ENCODE measurements at regions not wholly inside any gene's neighbourhood (a gene's known extent, or its start where the extent isn't known, plus 50 kb on each side); places are given as distances from the start of the nearest gene placed in this dataset.

GRCh38 chr3:194933465-194933864, 247.8 kb downstream of the FAM43A start:
- Mint-ChIP-seq H3K4me1 (peaks cover 8 to 13% of the 10 kb centered on the region in 2 experiments), H3K9me3 (peaks cover 16 to 25% of the 10 kb centered on the region in 2 experiments; a peak in 4 of 5 replicates), H3K27ac (no peak overlapping the region; a peak in 1 of 7 replicates), H3K27me3 (ENCODE audit: low read depth) (peaks cover 9% of the 10 kb centered on the region), H3K4me3 (no peak overlapping the region), H3K36me3 (ENCODE audit: insufficient read depth in 1 of 3, low read depth in 3 of 3) (peaks cover 0 to 17% (median 3%) of the 10 kb centered on the region in 3 experiments; a peak in 5 of 7 replicates)
- no peak overlapping the region for H2BK20ac ChIP-seq (ENCODE audit: low read depth, low read length, poor library complexity, severe bottlenecking)
- no peaks in the 10 kb centered on the region for H3K23me2 ChIP-seq (ENCODE audit: insufficient read length, low read depth, low read length, poor library complexity, severe bottlenecking)
- H3K9me3 ChIP-seq (ENCODE audit: control insufficient read depth, low read depth, low read length): no peaks in the 10 kb centered on the region
- no peaks in the 10 kb centered on the region for H3K79me2 ChIP-seq (ENCODE audit: insufficient read depth, low read length)
- no peak overlapping the region for H2AFZ ChIP-seq (ENCODE audit: low read length)
- H4K5ac ChIP-seq (ENCODE audit: insufficient read length, low read depth, low read length): no peak overlapping the region
- no peaks in the 10 kb centered on the region for H4K20me1 ChIP-seq (ENCODE audit: control insufficient read depth, insufficient read depth, insufficient read length)
- WGBS (ENCODE audit: extremely low coverage, insufficient read length, low lambda C conversion rate): no CpG with 5 or more reads among the region's 5 CpGs
- no peak overlapping the region for H3K18ac ChIP-seq (ENCODE audit: insufficient read length, low read depth, low read length)
- no peak overlapping the region for H3K9ac ChIP-seq (ENCODE audit: extremely low read depth, insufficient read length, low read length)
- no peak overlapping the region for H3K4me2 ChIP-seq (ENCODE audit: insufficient read depth, insufficient read length, low read length)
- H3K27ac ChIP-seq (ENCODE audit: insufficient read length, low read depth, low read length): no peak overlapping the region
- no peak overlapping the region for H2BK12ac ChIP-seq (ENCODE audit: insufficient read length, low read depth, low read length)
- no peaks in the 10 kb centered on the region for H3K4me1 ChIP-seq (ENCODE audit: insufficient read depth, low read length)
- no peaks in the 10 kb centered on the region for H3K27me3 ChIP-seq (ENCODE audit: insufficient read depth, low read length)
- no peak overlapping the region for H3T11ph ChIP-seq (ENCODE audit: low read length)
- H2AK5ac ChIP-seq (ENCODE audit: insufficient read length, low read length): no peak overlapping the region
- no peak overlapping the region for H2BK5ac ChIP-seq (ENCODE audit: insufficient read length, low read length)
- no peak overlapping the region for H3K14ac ChIP-seq (ENCODE audit: insufficient read depth, low read length)
- no peak overlapping the region for H4K8ac ChIP-seq (replicated peaks; ENCODE audit: insufficient read length, low read depth, low read length)
- TF ChIP-seq CTCF (conservative IDR thresholded peaks at IDR 0.05): no peak
- no peak overlapping the region for H3K4ac ChIP-seq (ENCODE audit: low read depth, low read length)
- DNase-seq: no peak
- H3K23ac ChIP-seq (ENCODE audit: insufficient read length, low read depth, low read length): no peak overlapping the region
- no peak overlapping the region for H3K56ac ChIP-seq (ENCODE audit: insufficient read length, low read depth, low read length)
- H2BK120ac ChIP-seq (ENCODE audit: low read depth, low read length, poor library complexity, severe bottlenecking): no peak overlapping the region
- H3K79me1 ChIP-seq (ENCODE audit: insufficient read depth, low read depth, low read length, poor library complexity, severe bottlenecking): no peaks in the 10 kb centered on the region
- no peak overlapping the region for H2BK15ac ChIP-seq (ENCODE audit: low read depth, low read length)
- H4K91ac ChIP-seq (ENCODE audit: insufficient read length, low read depth, low read length): no peak overlapping the region
